GM13976 (cell line): ENCODE measurements at regions not wholly inside any gene's neighbourhood (a gene's known extent, or its start where the extent isn't known, plus 50 kb on each side); places are given as distances from the start of the nearest gene placed in this dataset.

Experiments
- DNase-seq: peaks from one replicate; pipeline ENCODE4 v3.0.0; 2012; ENCODE audit warnings: low spot score
- CTCF ChIP-seq: IDR thresholded peaks from 2 replicates; pipeline ENCODE4 v1.5.1; 2012; ENCODE audit warnings: borderline replicate concordance, mild to moderate bottlenecking; ENCODE audit not compliant: insufficient read depth; ENCODE audit errors: extremely low read depth, missing control alignments, control extremely low read depth
- in situ Hi-C: fragments of 300-500 bp; cut with MboI; formaldehyde crosslinking; loops from one replicate; pipeline ENCODE4 v1.12.0; 2022; ENCODE audit warnings: low sequenced_read_pairs, mixed read lengths, inconsistent platforms; ENCODE audit not compliant: unreplicated experiment

- no peak for DNase-seq
- in situ Hi-C loops, result loop anchor here (25.0 kb wide), 1 partner anchor 1867 kb away; no protein-coding TSS in a partner anchor
- no peak for TF ChIP-seq CTCF
These were observed 825.2 kb upstream of the SALL3 start for GRCh38 chr18:78154444-78154843.

GRCh38 chr18:78154853-78155252 is 824.8 kb upstream of the SALL3 start:
- in situ Hi-C loops, result loop anchor here (25.0 kb wide), 1 partner anchor 1868 kb away; no protein-coding TSS in a partner anchor
- TF ChIP-seq CTCF, result no peak
- no peak for DNase-seq

- in situ Hi-C loops, result loop anchor here (25.0 kb wide), 1 partner anchor 1869 kb away; no protein-coding TSS in a partner anchor
- no peak for TF ChIP-seq CTCF
- DNase-seq, result no peak
These were observed 823.2 kb upstream of the SALL3 start for GRCh38 chr18:78156466-78156865.

- no peak for TF ChIP-seq CTCF
- in situ Hi-C loops, result loop anchor here (25.0 kb wide), 1 partner anchor 1872 kb away; no protein-coding TSS in a partner anchor
These were observed 820.7 kb upstream of the SALL3 start for GRCh38 chr18:78158943-78159342.

GRCh38 chr18:78159397-78159796 is 820.2 kb upstream of the SALL3 start:
- in situ Hi-C loops, result loop anchor here (25.0 kb wide), 1 partner anchor 1872 kb away; no protein-coding TSS in a partner anchor
- DNase-seq, result no peak
- TF ChIP-seq CTCF, result no peak

More at GRCh38 chr18:78158943-78159342, 820.7 kb upstream of the SALL3 start:
- DNase-seq, result no peak

- TF ChIP-seq CTCF, result no peak
These were observed 818.5 kb upstream of the SALL3 start for GRCh38 chr18:78160961-78161656.

More at GRCh38 chr18:78160961-78161656, 818.5 kb upstream of the SALL3 start:
- DNase-seq, result no peak
- in situ Hi-C loops, result loop anchor here (25.0 kb wide), 1 partner anchor 1874 kb away; no protein-coding TSS in a partner anchor
